MM.1S (cell line): ENCODE measurements at regions not wholly inside any gene's neighbourhood (a gene's known extent, or its start where the extent isn't known, plus 50 kb on each side); places are given as distances from the start of the nearest gene placed in this dataset.

Experiments used
- EZH2 ChIP-seq: fragments of 300-600 bp; sonication (generic); optimal IDR thresholded peaks from 2 replicates; pipeline ENCODE3; 2017; ENCODE audit warnings: low read depth, mild to moderate bottlenecking, antibody characterized with exemption, low read length, mixed read lengths
- EZH2phosphoT487 ChIP-seq: fragments of 300-600 bp; sonication (generic); IDR thresholded peaks from 2 replicates; pipeline ENCODE4 v1.6.1; 2018; ENCODE audit warnings: antibody characterized with exemption, low read length
- TF ChIP-seq, protein P1 (sequence below): fragments of 300-600 bp; sonication (generic); IDR thresholded peaks from 2 replicates; pipeline ENCODE4 v1.5.1; 2016; ENCODE audit warnings: antibody characterized with exemption, low read length, mixed read lengths

GRCh38 chr12:71032933-71033332 is 112.4 kb upstream of the PTPRR start:
- TF ChIP-seq, protein P1, sequence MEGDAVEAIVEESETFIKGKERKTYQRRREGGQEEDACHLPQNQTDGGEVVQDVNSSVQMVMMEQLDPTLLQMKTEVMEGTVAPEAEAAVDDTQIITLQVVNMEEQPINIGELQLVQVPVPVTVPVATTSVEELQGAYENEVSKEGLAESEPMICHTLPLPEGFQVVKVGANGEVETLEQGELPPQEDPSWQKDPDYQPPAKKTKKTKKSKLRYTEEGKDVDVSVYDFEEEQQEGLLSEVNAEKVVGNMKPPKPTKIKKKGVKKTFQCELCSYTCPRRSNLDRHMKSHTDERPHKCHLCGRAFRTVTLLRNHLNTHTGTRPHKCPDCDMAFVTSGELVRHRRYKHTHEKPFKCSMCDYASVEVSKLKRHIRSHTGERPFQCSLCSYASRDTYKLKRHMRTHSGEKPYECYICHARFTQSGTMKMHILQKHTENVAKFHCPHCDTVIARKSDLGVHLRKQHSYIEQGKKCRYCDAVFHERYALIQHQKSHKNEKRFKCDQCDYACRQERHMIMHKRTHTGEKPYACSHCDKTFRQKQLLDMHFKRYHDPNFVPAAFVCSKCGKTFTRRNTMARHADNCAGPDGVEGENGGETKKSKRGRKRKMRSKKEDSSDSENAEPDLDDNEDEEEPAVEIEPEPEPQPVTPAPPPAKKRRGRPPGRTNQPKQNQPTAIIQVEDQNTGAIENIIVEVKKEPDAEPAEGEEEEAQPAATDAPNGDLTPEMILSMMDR: no peak
- TF ChIP-seq EZH2 (no peak), EZH2phosphoT487 (no peak)
